SK-N-SH treated with all-trans-retinoic acid at 6 μM for 48 hours (cell line): ENCODE measurements at regions not wholly inside any gene's neighbourhood (a gene's known extent, or its start where the extent isn't known, plus 50 kb on each side); places are given as distances from the start of the nearest gene placed in this dataset.

Experiments used
- BACH2 ChIP-seq: fragments of 250-450 bp; sonication (Bioruptor Pico); IDR thresholded peaks from 2 replicates; pipeline ENCODE4 v1.9.0; 2021; ENCODE audit warnings: mild to moderate bottlenecking, borderline replicate concordance
- ISL1 ChIP-seq: fragments of 250-450 bp; sonication (Bioruptor Pico); IDR thresholded peaks from 2 replicates; pipeline ENCODE4 v2.1.2; 2022; ENCODE audit warnings: mild to moderate bottlenecking, moderate library complexity
- OSR1 ChIP-seq: fragments of 250-450 bp; sonication (Bioruptor Pico); IDR thresholded peaks from 2 replicates; pipeline ENCODE4 v1.8.0; 2022; ENCODE audit warnings: moderate library complexity, mild to moderate bottlenecking, inconsistent platforms
- SNAI2 ChIP-seq: fragments of 250-450 bp; sonication (Bioruptor Pico); IDR thresholded peaks from 2 replicates; pipeline ENCODE4 v1.5.0; 2020; ENCODE audit warnings: mild to moderate bottlenecking, moderate library complexity
- TCF4 ChIP-seq: fragments of 250-450 bp; sonication (Bioruptor Pico); IDR thresholded peaks from 2 replicates; pipeline ENCODE4 v1.8.0; 2021; ENCODE audit warnings: mild to moderate bottlenecking, moderate library complexity, borderline replicate concordance
- ZC3H10 ChIP-seq: fragments of 250-450 bp; sonication (Bioruptor Pico); IDR thresholded peaks from 2 replicates; pipeline ENCODE4 v1.5.1; 2021; ENCODE audit warnings: mild to moderate bottlenecking, moderate library complexity
- ZFP3 ChIP-seq: fragments of 250-450 bp; sonication (Bioruptor Pico); IDR thresholded peaks from 2 replicates; pipeline ENCODE4 v1.5.0; 2020; ENCODE audit warnings: mild to moderate bottlenecking, moderate library complexity
- ZFP30 ChIP-seq: fragments of 450-650 bp; formaldehyde crosslinking; IDR thresholded peaks from 2 replicates; pipeline ENCODE4 v1.5.0; 2022; ENCODE audit warnings: mild to moderate bottlenecking, moderate library complexity
- ZNF565 ChIP-seq: fragments of 450-650 bp; formaldehyde crosslinking; conservative IDR thresholded peaks from 2 replicates; pipeline ENCODE4 v1.5.0; 2020; ENCODE audit warnings: low read depth, mild to moderate bottlenecking, moderate library complexity
- ZNF70 ChIP-seq: fragments of 450-650 bp; formaldehyde crosslinking; IDR thresholded peaks from 2 replicates; pipeline ENCODE4 v1.5.0; 2020; ENCODE audit warnings: mild to moderate bottlenecking, moderate library complexity
- ZNF8 ChIP-seq: fragments of 450-650 bp; formaldehyde crosslinking; IDR thresholded peaks from 2 replicates; pipeline ENCODE4 v1.5.0; 2020; ENCODE audit warnings: mild to moderate bottlenecking, moderate library complexity
- TF ChIP-seq, protein P1 (sequence below): fragments of 250-450 bp; sonication (Bioruptor Pico); IDR thresholded peaks from 2 replicates; pipeline ENCODE4 v1.5.1; 2020; ENCODE audit warnings: low read depth, mild to moderate bottlenecking, moderate library complexity
- TF ChIP-seq, protein P2 (sequence below): fragments of 250-450 bp; sonication (Bioruptor Pico); IDR thresholded peaks from 2 replicates; pipeline ENCODE4 v1.8.0; 2020; ENCODE audit warnings: mild to moderate bottlenecking, moderate library complexity, borderline replicate concordance
- TF ChIP-seq, protein P3 (sequence below): fragments of 250-450 bp; sonication (Bioruptor Pico); IDR thresholded peaks from 2 replicates; pipeline ENCODE4 v1.5.0; 2020; ENCODE audit warnings: mild to moderate bottlenecking, moderate library complexity

DNA sequence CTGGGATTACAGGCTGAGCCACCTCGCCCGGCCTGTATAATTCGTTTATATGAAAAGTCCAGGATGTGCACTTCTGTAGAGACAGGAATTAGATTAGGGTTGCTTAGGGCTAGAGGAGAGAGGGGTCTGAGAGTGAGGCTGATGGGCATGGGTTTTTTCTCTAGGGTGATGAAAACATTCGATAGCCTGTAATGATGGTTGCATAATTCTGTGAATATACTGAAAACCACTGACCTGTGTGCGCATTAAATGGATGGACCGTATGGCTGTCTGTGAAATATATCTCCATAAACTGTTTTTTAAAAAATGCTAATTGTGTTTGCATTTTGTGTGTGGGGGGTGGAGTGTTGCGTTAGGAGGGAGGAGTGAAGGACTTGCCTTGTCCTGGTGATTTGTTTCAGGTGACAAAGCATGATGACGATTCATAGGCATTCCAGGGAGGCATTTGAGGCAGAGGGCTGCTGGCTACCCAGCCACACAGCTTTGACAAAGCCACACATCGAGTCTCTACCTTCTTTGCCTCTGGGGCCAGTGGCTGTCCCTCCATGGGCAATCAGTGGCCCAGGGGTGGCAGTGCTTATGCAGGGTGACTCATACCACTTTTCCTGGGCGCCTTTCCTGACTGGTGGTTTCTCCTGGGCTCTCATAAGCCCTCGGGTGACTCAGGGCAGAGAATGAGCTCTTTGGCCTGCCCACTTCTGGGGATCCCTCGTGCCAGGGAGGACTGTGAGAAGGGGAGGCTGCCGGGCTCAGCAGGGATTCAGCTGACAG, 148.5 kb upstream of the WSCD1 start:
- no peak for TF ChIP-seq ZC3H10
- TF ChIP-seq ZNF70 (CRISPR knock-in tag): no peak
- TF ChIP-seq BACH2 (CRISPR knock-in tag): no peak
- TF ChIP-seq TCF4: no peak
- TF ChIP-seq SNAI2: no peak
- TF ChIP-seq, protein P1, sequence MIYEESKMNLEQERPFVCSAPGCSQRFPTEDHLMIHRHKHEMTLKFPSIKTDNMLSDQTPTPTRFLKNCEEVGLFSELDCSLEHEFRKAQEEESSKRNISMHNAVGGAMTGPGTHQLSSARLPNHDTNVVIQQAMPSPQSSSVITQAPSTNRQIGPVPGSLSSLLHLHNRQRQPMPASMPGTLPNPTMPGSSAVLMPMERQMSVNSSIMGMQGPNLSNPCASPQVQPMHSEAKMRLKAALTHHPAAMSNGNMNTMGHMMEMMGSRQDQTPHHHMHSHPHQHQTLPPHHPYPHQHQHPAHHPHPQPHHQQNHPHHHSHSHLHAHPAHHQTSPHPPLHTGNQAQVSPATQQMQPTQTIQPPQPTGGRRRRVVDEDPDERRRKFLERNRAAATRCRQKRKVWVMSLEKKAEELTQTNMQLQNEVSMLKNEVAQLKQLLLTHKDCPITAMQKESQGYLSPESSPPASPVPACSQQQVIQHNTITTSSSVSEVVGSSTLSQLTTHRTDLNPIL (CRISPR knock-in tag): no peak
- no peak for TF ChIP-seq ZFP3 (CRISPR knock-in tag)
- TF ChIP-seq ISL1 (CRISPR knock-in tag): no peak
- TF ChIP-seq ZFP30 (CRISPR knock-in tag): no peak
- TF ChIP-seq, protein P2, sequence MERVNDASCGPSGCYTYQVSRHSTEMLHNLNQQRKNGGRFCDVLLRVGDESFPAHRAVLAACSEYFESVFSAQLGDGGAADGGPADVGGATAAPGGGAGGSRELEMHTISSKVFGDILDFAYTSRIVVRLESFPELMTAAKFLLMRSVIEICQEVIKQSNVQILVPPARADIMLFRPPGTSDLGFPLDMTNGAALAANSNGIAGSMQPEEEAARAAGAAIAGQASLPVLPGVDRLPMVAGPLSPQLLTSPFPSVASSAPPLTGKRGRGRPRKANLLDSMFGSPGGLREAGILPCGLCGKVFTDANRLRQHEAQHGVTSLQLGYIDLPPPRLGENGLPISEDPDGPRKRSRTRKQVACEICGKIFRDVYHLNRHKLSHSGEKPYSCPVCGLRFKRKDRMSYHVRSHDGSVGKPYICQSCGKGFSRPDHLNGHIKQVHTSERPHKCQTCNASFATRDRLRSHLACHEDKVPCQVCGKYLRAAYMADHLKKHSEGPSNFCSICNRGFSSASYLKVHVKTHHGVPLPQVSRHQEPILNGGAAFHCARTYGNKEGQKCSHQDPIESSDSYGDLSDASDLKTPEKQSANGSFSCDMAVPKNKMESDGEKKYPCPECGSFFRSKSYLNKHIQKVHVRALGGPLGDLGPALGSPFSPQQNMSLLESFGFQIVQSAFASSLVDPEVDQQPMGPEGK: no peak
- no peak for TF ChIP-seq OSR1 (CRISPR knock-in tag)
- TF ChIP-seq, protein P3, sequence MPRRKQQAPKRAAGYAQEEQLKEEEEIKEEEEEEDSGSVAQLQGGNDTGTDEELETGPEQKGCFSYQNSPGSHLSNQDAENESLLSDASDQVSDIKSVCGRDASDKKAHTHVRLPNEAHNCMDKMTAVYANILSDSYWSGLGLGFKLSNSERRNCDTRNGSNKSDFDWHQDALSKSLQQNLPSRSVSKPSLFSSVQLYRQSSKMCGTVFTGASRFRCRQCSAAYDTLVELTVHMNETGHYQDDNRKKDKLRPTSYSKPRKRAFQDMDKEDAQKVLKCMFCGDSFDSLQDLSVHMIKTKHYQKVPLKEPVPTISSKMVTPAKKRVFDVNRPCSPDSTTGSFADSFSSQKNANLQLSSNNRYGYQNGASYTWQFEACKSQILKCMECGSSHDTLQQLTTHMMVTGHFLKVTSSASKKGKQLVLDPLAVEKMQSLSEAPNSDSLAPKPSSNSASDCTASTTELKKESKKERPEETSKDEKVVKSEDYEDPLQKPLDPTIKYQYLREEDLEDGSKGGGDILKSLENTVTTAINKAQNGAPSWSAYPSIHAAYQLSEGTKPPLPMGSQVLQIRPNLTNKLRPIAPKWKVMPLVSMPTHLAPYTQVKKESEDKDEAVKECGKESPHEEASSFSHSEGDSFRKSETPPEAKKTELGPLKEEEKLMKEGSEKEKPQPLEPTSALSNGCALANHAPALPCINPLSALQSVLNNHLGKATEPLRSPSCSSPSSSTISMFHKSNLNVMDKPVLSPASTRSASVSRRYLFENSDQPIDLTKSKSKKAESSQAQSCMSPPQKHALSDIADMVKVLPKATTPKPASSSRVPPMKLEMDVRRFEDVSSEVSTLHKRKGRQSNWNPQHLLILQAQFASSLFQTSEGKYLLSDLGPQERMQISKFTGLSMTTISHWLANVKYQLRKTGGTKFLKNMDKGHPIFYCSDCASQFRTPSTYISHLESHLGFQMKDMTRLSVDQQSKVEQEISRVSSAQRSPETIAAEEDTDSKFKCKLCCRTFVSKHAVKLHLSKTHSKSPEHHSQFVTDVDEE (CRISPR knock-in tag): no peak
- no peak for TF ChIP-seq ZNF8 (CRISPR knock-in tag)
- TF ChIP-seq ZNF565 (CRISPR knock-in tag): no peak
